Lower lobe of right lung (tissue), 2 donors: ENCODE measurements at regions not wholly inside any gene's neighbourhood (a gene's known extent, or its start where the extent isn't known, plus 50 kb on each side); places are given as distances from the start of the nearest gene placed in this dataset.

Source experiments
- ATAC-seq, 2 donors: fragments of 200-7000 bp; cut with Tn5 transposase; one replicate each; pipeline ENCODE4 v1.9.1; 2020 to 2022; ENCODE audit warnings: mild to moderate bottlenecking in 2 of 2, moderate library complexity in 2 of 2
- DNase-seq: peaks from one replicate; pipeline ENCODE4 v3.0.0-alpha.2; 2020
- H3K27ac ChIP-seq: fragments of 200-600 bp; one replicate; pipeline ENCODE4 v1.8.0; 2022
- H3K27me3 ChIP-seq: fragments of 200-600 bp; one replicate; pipeline ENCODE4 v1.8.0; 2022; ENCODE audit warnings: low read depth
- H3K36me3 ChIP-seq: fragments of 200-600 bp; one replicate; pipeline ENCODE4 v1.8.0; 2022; ENCODE audit warnings: mild to moderate bottlenecking
- H3K4me1 ChIP-seq: fragments of 200-600 bp; one replicate; pipeline ENCODE4 v1.8.0; 2022
- H3K4me3 ChIP-seq: fragments of 200-600 bp; one replicate; pipeline ENCODE4 v1.8.0; 2022; ENCODE audit warnings: mild to moderate bottlenecking
- H3K9me3 ChIP-seq: fragments of 200-600 bp; one replicate; pipeline ENCODE4 v1.8.0; 2022
- CTCF ChIP-seq: fragments of 200-600 bp; IDR thresholded peaks from one replicate; pipeline ENCODE4 v1.8.0; 2022; ENCODE audit warnings: antibody characterized with exemption, mild to moderate bottlenecking
- intact Hi-C: fragments of 100-400 bp; cut with DNase I; formaldehyde crosslinking; loops from one replicate; pipeline ENCODE4 v1.11.0; 2022
- donor health status: DM: no; HTN: yes; CAD: no; lungs with severe emphysema.

- H3K36me3 ChIP-seq: no peaks in the 10 kb centered on the region
- H3K27me3 ChIP-seq: no peaks in the 10 kb centered on the region
- no peaks in the 10 kb centered on the region for H3K9me3 ChIP-seq
- DNase-seq: no peak
- intact Hi-C loops: no loop called here
- no peak for ATAC-seq
- H3K27ac ChIP-seq: no peak overlapping the region
- TF ChIP-seq CTCF: no peak
- H3K4me1 ChIP-seq: no peaks in the 10 kb centered on the region
- no peak overlapping the region for H3K4me3 ChIP-seq
Observed at GRCh38 chr2:138950486-138950885, 170.3 kb upstream of the NXPH2 start.

- no peak overlapping the region for H3K27ac ChIP-seq
- intact Hi-C loops: no loop called here
- no peaks in the 10 kb centered on the region for H3K9me3 ChIP-seq
- no peaks in the 10 kb centered on the region for H3K4me1 ChIP-seq
- no peak for TF ChIP-seq CTCF
- no peak for DNase-seq
- ATAC-seq: no peak
- H3K27me3 ChIP-seq: no peaks in the 10 kb centered on the region
- no peak overlapping the region for H3K4me3 ChIP-seq
- H3K36me3 ChIP-seq: no peaks in the 10 kb centered on the region
Observed at GRCh38 chr2:138949517-138949916, 169.3 kb upstream of the NXPH2 start.

DNA sequence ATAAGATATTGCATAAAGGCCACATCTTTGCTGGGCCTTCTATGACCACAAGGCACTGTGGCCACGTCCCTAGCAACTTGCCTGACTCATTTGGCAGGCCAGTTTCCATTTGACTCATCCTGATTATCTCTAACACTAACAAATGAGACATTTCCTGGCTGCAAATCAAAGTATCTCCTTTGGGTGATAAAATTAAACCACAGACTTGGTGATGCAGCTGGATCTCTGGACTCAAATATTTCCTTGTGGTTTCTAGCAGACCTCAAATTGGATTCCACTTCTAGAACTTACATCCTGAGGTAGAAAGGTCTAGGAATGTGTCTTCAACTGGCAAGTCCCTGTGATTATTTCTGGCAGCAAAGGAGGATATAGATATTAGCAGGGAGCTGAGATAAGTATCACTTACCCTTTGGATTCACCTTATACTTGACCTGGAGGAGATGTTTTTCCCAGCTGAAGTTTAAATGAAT is 167.9 kb upstream of the NXPH2 start:
- Histone ChIP-seq H3K27ac (no peak overlapping the region), H3K36me3 (no peaks in the 10 kb centered on the region), H3K4me3 (no peak overlapping the region), H3K27me3 (no peaks in the 10 kb centered on the region), H3K9me3 (no peaks in the 10 kb centered on the region), H3K4me1 (no peaks in the 10 kb centered on the region)
- intact Hi-C loops: no loop called here
- no peak for ATAC-seq
- TF ChIP-seq CTCF: no peak
- DNase-seq: no peak

DNA sequence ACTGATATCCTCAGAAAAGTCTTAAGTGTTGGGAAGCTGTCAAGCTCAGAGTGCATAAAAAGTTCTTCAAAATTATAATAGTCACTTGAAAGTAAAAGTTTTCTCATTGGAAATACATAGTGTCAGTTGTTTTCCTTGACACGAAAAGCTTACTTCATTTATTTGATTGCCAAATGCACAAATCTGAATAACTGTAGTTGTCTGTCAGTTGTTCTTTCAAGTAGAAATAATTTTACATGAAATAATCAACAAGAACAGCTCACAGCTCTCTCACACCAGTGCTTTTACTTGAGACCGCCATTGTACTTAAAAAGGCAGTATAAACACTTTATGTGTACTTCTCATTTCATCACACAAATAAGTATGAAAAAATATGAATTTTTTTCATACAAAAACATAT is 163.3 kb upstream of the NXPH2 start:
- intact Hi-C loops: no loop called here
- no peaks in the 10 kb centered on the region for H3K36me3 ChIP-seq
- H3K4me3 ChIP-seq: no peak overlapping the region
- no peaks in the 10 kb centered on the region for H3K4me1 ChIP-seq
- H3K27me3 ChIP-seq: no peaks in the 10 kb centered on the region
- no peaks in the 10 kb centered on the region for H3K9me3 ChIP-seq
- DNase-seq (no peak), ATAC-seq (no peak)
- no peak overlapping the region for H3K27ac ChIP-seq
- no peak for TF ChIP-seq CTCF

- no peak overlapping the region for H3K4me3 ChIP-seq
- H3K27me3 ChIP-seq: no peaks in the 10 kb centered on the region
- ATAC-seq (no peak), DNase-seq (no peak)
- TF ChIP-seq CTCF: no peak
- no peak overlapping the region for H3K27ac ChIP-seq
- intact Hi-C loops: no loop called here
- H3K9me3 ChIP-seq: no peaks in the 10 kb centered on the region
- no peaks in the 10 kb centered on the region for H3K4me1 ChIP-seq
- H3K36me3 ChIP-seq: no peaks in the 10 kb centered on the region
Observed at GRCh38 chr2:138942466-138942865, 162.3 kb upstream of the NXPH2 start.
